HEK293T (cell line): ENCODE measurements at regions not wholly inside any gene's neighbourhood (a gene's known extent, or its start where the extent isn't known, plus 50 kb on each side); places are given as distances from the start of the nearest gene placed in this dataset.
"Not testable (repeated sequence)": the region's sequence is repeated elsewhere in the genome, so short reads cannot be mapped to it uniquely, and the experiment has no call there.

Source experiments
- CTCF ChIA-PET: fragments of 350-600 bp; formaldehyde crosslinking; extraction: SDS; loops from one replicate; lab custom pipeline; 2021; ENCODE audit warnings: antibody characterized with exemption, inconsistent platforms; lab: Yijun Ruan, JAX
- POLR2A ChIA-PET: fragments of 350-600 bp; formaldehyde crosslinking; extraction: SDS; loops from one replicate; lab custom pipeline; 2020; ENCODE audit warnings: antibody characterized with exemption, inconsistent platforms; lab: Yijun Ruan, JAX
- DNase-seq: peaks from one replicate; pipeline ENCODE4 v3.0.0; 2012; ENCODE audit warnings: mixed read lengths; ENCODE audit errors: extremely low spot score
- ARNT ChIP-seq: fragments of 450-650 bp; IDR thresholded peaks from 2 replicates; pipeline ENCODE4 v1.6.1; 2017; ENCODE audit warnings: mild to moderate bottlenecking
- BHLHE40 ChIP-seq: fragments of 450-650 bp; IDR thresholded peaks from 2 replicates; pipeline ENCODE4 v1.6.1; 2016; ENCODE audit warnings: mild to moderate bottlenecking, moderate library complexity, borderline replicate concordance
- CTBP1 ChIP-seq: fragments of 450-650 bp; IDR thresholded peaks from 2 replicates; pipeline ENCODE4 v1.6.1; 2016; ENCODE audit warnings: borderline replicate concordance
- ELF4 ChIP-seq: fragments of 450-650 bp; IDR thresholded peaks from 2 replicates; pipeline ENCODE4 v1.6.1; 2017; ENCODE audit warnings: antibody characterized with exemption
- FOXA1 ChIP-seq: fragments of 450-650 bp; IDR thresholded peaks from 2 replicates; pipeline ENCODE4 v1.6.1; 2016; ENCODE audit warnings: mild to moderate bottlenecking
- FOXK2 ChIP-seq: fragments of 450-650 bp; IDR thresholded peaks from 2 replicates; pipeline ENCODE4 v1.6.1; 2016; ENCODE audit warnings: mild to moderate bottlenecking
- FOXM1 ChIP-seq: fragments of 450-650 bp; IDR thresholded peaks from 2 replicates; pipeline ENCODE4 v1.6.1; 2017; ENCODE audit warnings: mild to moderate bottlenecking, borderline replicate concordance
- HDGF ChIP-seq: fragments of 450-650 bp; IDR thresholded peaks from 2 replicates; pipeline ENCODE4 v1.6.1; 2017; ENCODE audit warnings: antibody characterized with exemption, borderline replicate concordance
- L3MBTL2 ChIP-seq: fragments of 450-650 bp; conservative IDR thresholded peaks from 2 replicates; pipeline ENCODE4 v1.6.1; 2016; ENCODE audit warnings: mild to moderate bottlenecking
- LEF1 ChIP-seq: fragments of 450-650 bp; IDR thresholded peaks from 2 replicates; pipeline ENCODE4 v1.6.1; 2017; ENCODE audit warnings: mild to moderate bottlenecking, borderline replicate concordance
- NFRKB ChIP-seq: fragments of 450-650 bp; IDR thresholded peaks from 2 replicates; pipeline ENCODE4 v1.6.1; 2016; ENCODE audit warnings: mild to moderate bottlenecking, moderate library complexity
- SP1 ChIP-seq: fragments of 450-650 bp; IDR thresholded peaks from 2 replicates; pipeline ENCODE4 v1.6.1; 2017
- SUZ12 ChIP-seq: fragments of 450-650 bp; IDR thresholded peaks from 2 replicates; pipeline ENCODE4 v1.6.1; 2016; ENCODE audit warnings: mild to moderate bottlenecking
- TARDBP ChIP-seq: fragments of 450-650 bp; IDR thresholded peaks from 2 replicates; pipeline ENCODE4 v1.6.1; 2016
- ZNF384 ChIP-seq: fragments of 450-650 bp; IDR thresholded peaks from 2 replicates; pipeline ENCODE4 v1.6.1; 2016
- TF ChIP-seq, protein P1 (sequence below): fragments of 450-650 bp; IDR thresholded peaks from 2 replicates; pipeline ENCODE4 v1.6.1; 2016

DNA sequence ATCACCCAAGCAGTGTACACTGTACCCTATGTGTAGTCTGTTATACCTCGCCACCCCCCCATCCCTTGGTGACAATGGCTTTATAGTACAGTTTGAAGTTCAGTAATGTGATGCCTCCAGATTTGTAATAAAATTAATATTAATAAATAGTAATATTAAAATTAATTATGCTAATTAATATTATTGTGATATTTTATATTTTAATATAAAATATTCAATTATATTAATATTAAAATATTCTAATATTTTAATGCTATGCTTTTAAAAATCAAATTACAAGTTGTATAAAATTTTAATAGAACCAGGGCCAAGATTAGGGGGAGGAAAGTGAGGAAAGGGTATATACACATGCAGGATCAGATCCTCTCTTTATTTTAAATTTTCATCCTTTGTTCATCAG is 147.7 kb upstream of the MAP3K1 start:
- no peak for DNase-seq
- ChIA-PET CTCF (no interaction called here), POLR2A (no interaction called here)
- TF ChIP-seq ARNT (no peak), FOXA1 (no peak), HDGF (no peak), SP1 (no peak), TARDBP (no peak), BHLHE40 (no peak), SUZ12 (no peak), LEF1 (no peak), FOXK2 (no peak), FOXM1 (no peak), ELF4 (no peak), NFRKB (no peak), ZNF384 (no peak), L3MBTL2 (no peak), CTBP1 (no peak)
- TF ChIP-seq, protein P1, sequence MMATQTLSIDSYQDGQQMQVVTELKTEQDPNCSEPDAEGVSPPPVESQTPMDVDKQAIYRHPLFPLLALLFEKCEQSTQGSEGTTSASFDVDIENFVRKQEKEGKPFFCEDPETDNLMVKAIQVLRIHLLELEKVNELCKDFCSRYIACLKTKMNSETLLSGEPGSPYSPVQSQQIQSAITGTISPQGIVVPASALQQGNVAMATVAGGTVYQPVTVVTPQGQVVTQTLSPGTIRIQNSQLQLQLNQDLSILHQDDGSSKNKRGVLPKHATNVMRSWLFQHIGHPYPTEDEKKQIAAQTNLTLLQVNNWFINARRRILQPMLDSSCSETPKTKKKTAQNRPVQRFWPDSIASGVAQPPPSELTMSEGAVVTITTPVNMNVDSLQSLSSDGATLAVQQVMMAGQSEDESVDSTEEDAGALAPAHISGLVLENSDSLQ: no peak

DNA sequence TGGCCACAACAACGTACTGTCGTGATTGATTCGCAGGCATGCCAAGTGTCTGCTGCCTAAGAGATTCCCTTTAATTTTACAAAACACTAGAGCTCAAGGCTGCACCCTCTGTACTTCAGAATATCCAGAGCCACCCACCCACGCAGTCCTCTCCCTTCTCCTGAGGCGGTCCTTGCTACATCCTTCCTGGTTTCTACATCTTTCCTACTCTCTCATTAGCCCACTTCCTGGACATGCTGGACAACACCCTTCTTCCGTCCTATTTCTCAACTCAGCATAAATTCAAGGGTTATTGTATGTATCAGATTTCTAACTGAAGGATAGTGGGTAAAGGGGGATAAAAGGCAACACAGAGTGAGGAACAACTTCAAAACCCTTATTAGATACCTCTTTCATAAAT is 148.4 kb upstream of the MAP3K1 start:
- CTCF ChIA-PET: no interaction called here
- POLR2A ChIA-PET: no interaction called here
- no peak for DNase-seq
- TF ChIP-seq ZNF384 (no peak), FOXA1 (no peak), HDGF (no peak), FOXK2 (no peak), ARNT (no peak), L3MBTL2 (no peak), SUZ12 (no peak), ELF4 (no peak), BHLHE40 (no peak), NFRKB (no peak), LEF1 (no peak), FOXM1 (no peak), CTBP1 (no peak), SP1 (no peak), TARDBP (no peak)
- TF ChIP-seq, protein P1: no peak

GRCh38 chr5:56665117-56665516 is 150.2 kb upstream of the MAP3K1 start:
- CTCF ChIA-PET, DNase-seq, POLR2A ChIA-PET: not testable (repeated sequence)

GRCh38 chr5:56664025-56664424 is 151.3 kb upstream of the MAP3K1 start:
- no peak for TF ChIP-seq NFRKB
- no peak for TF ChIP-seq HDGF
- no peak for TF ChIP-seq SUZ12
- TF ChIP-seq CTBP1: no peak
- TF ChIP-seq, protein P1: no peak
- TF ChIP-seq TARDBP: no peak
- no peak for TF ChIP-seq ELF4
- no peak for TF ChIP-seq ZNF384
- TF ChIP-seq FOXM1: no peak
- no peak for TF ChIP-seq SP1
- no peak for TF ChIP-seq FOXK2
- no peak for TF ChIP-seq ARNT
- TF ChIP-seq FOXA1: no peak
- no peak for TF ChIP-seq LEF1
- TF ChIP-seq L3MBTL2: no peak
- TF ChIP-seq BHLHE40: no peak
- DNase-seq: no peak
- POLR2A ChIA-PET: no interaction called here
- CTCF ChIA-PET: no interaction called here

GRCh38 chr5:56663523-56663922 is 151.8 kb upstream of the MAP3K1 start:
- TF ChIP-seq TARDBP (no peak), HDGF (no peak), NFRKB (no peak), FOXA1 (no peak), BHLHE40 (no peak), FOXM1 (no peak), CTBP1 (no peak), L3MBTL2 (no peak), LEF1 (no peak), SUZ12 (no peak), ELF4 (no peak), ARNT (no peak), SP1 (no peak), FOXK2 (no peak), ZNF384 (no peak)
- TF ChIP-seq, protein P1: no peak
- no peak for DNase-seq
- ChIA-PET POLR2A (no interaction called here), CTCF (no interaction called here)

DNA sequence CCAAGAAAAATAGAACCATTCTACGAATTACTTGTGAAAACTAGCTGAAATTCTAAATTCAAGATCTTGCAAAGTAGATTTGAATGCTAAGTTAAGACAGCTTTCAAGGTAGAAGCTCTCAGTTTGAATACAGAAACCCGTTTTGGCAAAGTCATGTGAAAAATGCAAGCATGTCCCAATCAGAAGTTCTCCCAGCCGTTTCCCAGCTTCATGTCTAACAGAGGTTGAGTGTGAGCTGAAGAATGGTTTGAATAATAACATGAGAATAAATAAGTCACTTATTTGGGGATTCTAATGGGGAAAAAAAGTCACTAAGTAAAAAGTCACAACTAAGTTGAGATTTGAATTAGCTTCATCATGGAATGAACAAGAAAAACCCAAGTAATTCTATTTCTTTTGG is 152.5 kb upstream of the MAP3K1 start:
- no peak for DNase-seq
- CTCF ChIA-PET: no interaction called here
- POLR2A ChIA-PET: no interaction called here
- TF ChIP-seq SP1 (no peak), ZNF384 (no peak), NFRKB (no peak), FOXM1 (no peak), L3MBTL2 (no peak)
